AG04450 (cell line): ENCODE measurements at regions not wholly inside any gene's neighbourhood (a gene's known extent, or its start where the extent isn't known, plus 50 kb on each side); places are given as distances from the start of the nearest gene placed in this dataset.

ENCODE experiments used
- CTCF ChIA-PET: fragments of 300-600, 350-600 bp; formaldehyde crosslinking; extraction: SDS; loops from one replicate; lab custom pipeline; 2022; ENCODE audit warnings: antibody characterized with exemption, inconsistent platforms; lab: Charles Lee
- POLR2A ChIA-PET: fragments of 350-600 bp; formaldehyde crosslinking; extraction: SDS; loops from one replicate; lab custom pipeline; 2021; ENCODE audit warnings: antibody characterized with exemption, inconsistent platforms; lab: Yijun Ruan, JAX
- DNase-seq: peaks from one replicate; pipeline ENCODE4 v3.0.0-alpha.2; 2011; ENCODE audit warnings: low read depth, low spot score
- H3K27ac ChIP-seq: one replicate; pipeline ENCODE4 v1.5.1; 2012; ENCODE audit warnings: low read depth, low read length, control low read depth
- H3K27me3 ChIP-seq: one replicate; pipeline ENCODE4 v1.6.0; 2012; ENCODE audit warnings: low read length; ENCODE audit not compliant: control insufficient read depth, insufficient read depth
- H3K4me3 ChIP-seq: 2 replicates; pipeline ENCODE4 v1.5.1; 2011; ENCODE audit warnings: mild to moderate bottlenecking, low read depth, low read length, control low read depth
- H3K9me3 ChIP-seq: 2 replicates; pipeline ENCODE4 v1.5.1; 2012; ENCODE audit warnings: low read length; ENCODE audit not compliant: control insufficient read depth, insufficient read depth
- TF ChIP-seq, protein P1 (sequence below): IDR thresholded peaks from 2 replicates; pipeline ENCODE4 v1.5.1; 2011; ENCODE audit warnings: low read depth, low read length, control low read depth, inconsistent platforms

DNA sequence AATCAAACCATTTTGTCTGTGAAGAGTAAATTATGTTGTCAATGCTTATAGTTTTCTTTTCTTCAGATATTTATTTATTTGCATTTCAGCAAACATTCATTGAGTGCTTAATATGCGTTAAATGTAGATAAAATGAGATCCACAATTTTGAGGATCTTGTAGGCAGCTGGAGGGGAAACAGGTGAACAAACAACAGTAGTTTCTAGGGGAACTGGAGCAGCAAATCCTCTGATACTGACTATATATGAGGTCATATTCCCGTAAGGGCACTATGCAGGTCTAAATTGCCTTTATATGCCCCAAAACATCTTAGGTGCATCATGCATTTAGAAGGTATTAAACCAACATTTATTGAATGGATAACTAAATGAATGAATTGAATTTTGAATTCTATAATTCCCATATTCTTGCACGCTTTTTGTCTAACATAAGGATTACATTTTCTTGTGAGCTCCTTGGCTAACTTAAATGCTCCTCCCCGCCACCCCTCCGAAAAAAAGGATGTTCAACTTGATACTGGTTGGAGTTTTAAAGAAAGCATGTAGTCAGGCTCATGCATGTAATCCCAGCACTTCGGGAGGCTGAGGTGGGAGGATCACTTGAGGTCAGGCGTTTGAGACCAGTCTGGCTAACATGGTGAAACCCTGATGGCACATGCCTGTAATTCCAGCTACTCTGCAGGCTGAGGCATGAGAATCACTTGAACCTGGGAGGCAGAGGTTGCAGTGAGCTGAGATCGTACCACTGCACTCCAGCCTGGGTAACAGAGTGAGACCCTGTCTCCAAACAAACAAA is 299.8 kb downstream of the TMEM38B start:
- H3K27ac ChIP-seq, result no peak overlapping the region
- TF ChIP-seq, protein P1, sequence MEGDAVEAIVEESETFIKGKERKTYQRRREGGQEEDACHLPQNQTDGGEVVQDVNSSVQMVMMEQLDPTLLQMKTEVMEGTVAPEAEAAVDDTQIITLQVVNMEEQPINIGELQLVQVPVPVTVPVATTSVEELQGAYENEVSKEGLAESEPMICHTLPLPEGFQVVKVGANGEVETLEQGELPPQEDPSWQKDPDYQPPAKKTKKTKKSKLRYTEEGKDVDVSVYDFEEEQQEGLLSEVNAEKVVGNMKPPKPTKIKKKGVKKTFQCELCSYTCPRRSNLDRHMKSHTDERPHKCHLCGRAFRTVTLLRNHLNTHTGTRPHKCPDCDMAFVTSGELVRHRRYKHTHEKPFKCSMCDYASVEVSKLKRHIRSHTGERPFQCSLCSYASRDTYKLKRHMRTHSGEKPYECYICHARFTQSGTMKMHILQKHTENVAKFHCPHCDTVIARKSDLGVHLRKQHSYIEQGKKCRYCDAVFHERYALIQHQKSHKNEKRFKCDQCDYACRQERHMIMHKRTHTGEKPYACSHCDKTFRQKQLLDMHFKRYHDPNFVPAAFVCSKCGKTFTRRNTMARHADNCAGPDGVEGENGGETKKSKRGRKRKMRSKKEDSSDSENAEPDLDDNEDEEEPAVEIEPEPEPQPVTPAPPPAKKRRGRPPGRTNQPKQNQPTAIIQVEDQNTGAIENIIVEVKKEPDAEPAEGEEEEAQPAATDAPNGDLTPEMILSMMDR, result no peak
- H3K9me3 ChIP-seq, result 0 out of 2 replicates have a peak, but pooled peaks cover 3% of the 10 kb centered on the region
- no peaks in the 10 kb centered on the region for H3K27me3 ChIP-seq
- no peak for DNase-seq
- CTCF ChIA-PET, result no interaction called here
- POLR2A ChIA-PET, result no interaction called here
- no peak overlapping the region for H3K4me3 ChIP-seq

DNA sequence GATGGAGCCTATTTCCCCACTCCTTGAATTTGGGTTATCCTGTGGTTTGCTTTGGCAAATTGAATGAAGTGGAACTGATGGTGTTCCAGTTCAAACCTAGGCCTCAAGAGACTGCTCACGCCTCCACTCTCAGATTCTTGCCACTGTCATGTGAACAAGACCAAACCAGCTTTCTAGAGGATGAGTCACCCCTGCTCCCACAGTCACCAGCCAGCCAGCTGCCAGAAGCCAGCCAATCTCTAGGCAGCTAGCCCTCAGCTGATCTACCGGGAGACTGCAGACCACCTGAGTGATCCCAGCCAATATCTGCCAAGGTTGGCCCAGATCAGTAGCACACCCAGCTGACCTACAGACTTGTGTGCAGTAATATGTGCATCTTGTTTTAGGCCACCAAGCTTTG is 300.6 kb downstream of the TMEM38B start:
- ChIA-PET CTCF (no interaction called here), POLR2A (no interaction called here)
- Histone ChIP-seq H3K27me3 (no peaks in the 10 kb centered on the region), H3K27ac (no peak overlapping the region), H3K9me3 (0 out of 2 replicates have a peak, but pooled peaks cover 3% of the 10 kb centered on the region), H3K4me3 (no peak overlapping the region)
- DNase-seq, result no peak
- TF ChIP-seq, protein P1, result no peak

DNA sequence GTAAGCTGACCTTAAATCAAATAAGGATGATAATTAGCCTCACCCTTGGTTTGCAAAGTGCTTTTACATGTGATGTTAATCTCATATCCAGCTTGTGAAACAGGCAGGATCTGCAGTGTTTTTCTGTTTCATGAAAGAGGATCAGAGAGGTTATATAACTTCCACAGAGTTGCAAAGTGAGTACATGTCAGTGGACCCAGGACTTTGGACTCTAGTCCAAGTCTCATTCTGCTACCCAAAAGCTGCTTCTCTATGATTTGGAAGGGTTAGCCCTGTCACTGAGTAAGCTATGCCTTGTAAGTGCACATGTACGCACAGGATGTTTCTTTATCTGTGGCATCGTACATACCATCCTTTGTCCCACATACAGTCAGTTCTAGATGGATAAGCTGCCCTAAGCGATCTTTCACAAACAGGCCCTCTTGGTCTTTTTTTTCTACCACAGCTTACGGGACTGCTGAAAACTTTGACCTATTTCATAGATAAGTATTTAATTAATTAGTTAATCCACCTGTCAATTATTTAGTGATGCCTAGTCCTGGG is 322.9 kb downstream of the TMEM38B start:
- no peak overlapping the region for H3K27ac ChIP-seq
- TF ChIP-seq, protein P1, result no peak
- DNase-seq, result no peak
- H3K9me3 ChIP-seq, result no peaks in the 10 kb centered on the region
- CTCF ChIA-PET, result no interaction called here
- POLR2A ChIA-PET, result no interaction called here
- no peak overlapping the region for H3K4me3 ChIP-seq
- H3K27me3 ChIP-seq, result no peaks in the 10 kb centered on the region

- TF ChIP-seq, protein P1, result no peak
Observed at GRCh38 chr9:106019039-106019680, 324.8 kb downstream of the TMEM38B start.

DNA sequence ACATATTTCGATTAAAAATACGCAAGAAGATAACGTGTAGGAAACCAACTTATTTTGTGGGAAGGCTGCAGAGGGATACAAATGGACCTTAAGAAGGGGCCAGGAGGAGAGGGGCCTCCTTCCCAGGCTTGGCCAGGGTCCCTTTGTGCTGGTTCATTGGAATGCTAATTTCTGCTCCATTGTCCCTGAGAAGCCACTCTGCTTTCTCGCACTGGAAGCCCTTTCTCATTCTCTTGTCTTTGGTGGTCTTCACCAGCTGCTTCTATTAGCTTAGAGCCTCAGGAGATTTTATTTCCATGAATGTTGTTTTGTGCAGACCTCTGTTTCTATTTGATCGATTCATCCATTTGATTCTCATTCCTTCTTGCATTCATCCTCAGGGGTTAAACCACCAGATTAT is 325.4 kb downstream of the TMEM38B start:
- ChIA-PET POLR2A (no interaction called here), CTCF (no interaction called here)
- Histone ChIP-seq H3K27me3 (no peaks in the 10 kb centered on the region), H3K4me3 (no peak overlapping the region), H3K9me3 (no peaks in the 10 kb centered on the region), H3K27ac (no peak overlapping the region)
- TF ChIP-seq, protein P1, result no peak
- DNase-seq, result no peak

More at GRCh38 chr9:106019039-106019680, 324.8 kb downstream of the TMEM38B start:
- Histone ChIP-seq H3K27ac (no peak overlapping the region), H3K27me3 (no peaks in the 10 kb centered on the region), H3K4me3 (no peak overlapping the region), H3K9me3 (no peaks in the 10 kb centered on the region)
- no peak for DNase-seq
- ChIA-PET POLR2A (no interaction called here), CTCF (no interaction called here)
